ENCODE measurements at regions not wholly inside any gene's neighbourhood (a gene's known extent, or its start where the extent isn't known, plus 50 kb on each side); places are given as distances from the start of the nearest gene placed in this dataset.

- DNase-seq (ENCODE audit: low read depth) = no peak
Measured at GRCh38 chr9:88692827-88693226, 157.8 kb downstream of the NXNL2 start.

- DNase-seq (ENCODE audit: low read depth) = no peak
Measured at GRCh38 chr9:88694625-88695024, 159.6 kb downstream of the NXNL2 start.

- no peak for DNase-seq (ENCODE audit: low read depth)
Measured at GRCh38 chr9:88696501-88696900, 161.5 kb downstream of the NXNL2 start.

DNA sequence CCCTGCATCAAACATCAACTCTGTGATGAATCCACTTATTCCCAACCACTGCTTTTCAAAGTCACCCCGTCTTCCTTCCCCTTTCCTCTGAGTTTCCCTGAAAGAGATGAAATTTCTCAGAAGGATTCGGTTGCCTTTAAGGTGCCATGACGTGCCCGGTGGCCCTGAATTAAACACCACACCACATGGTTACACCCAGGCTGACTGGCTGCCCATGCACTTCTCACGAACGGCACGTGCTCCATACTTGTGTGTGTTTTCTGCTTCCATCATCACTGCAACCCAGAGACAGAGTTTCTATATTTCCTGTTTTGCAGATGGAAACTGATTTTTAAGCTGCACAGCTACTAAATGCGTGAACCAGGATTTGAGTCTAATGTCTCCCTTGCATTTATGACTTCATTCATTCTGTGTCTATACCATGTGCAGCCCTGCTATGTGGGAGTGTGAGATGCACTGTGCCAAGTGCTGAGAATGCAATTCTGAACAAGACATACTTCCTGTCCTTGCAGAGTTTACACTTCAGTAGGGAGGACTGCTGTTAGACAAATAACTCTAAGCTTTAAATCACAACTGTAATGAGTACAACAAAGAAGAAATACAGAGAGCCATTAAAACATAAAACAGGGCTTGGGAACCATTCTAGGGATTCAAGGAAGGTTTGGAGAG, 162.9 kb downstream of the NXNL2 start:
- no peak for DNase-seq (ENCODE audit: low read depth)

- no peak for DNase-seq (ENCODE audit: low read depth)
Measured at GRCh38 chr9:88702985-88703384, 168.0 kb downstream of the NXNL2 start.

DNA sequence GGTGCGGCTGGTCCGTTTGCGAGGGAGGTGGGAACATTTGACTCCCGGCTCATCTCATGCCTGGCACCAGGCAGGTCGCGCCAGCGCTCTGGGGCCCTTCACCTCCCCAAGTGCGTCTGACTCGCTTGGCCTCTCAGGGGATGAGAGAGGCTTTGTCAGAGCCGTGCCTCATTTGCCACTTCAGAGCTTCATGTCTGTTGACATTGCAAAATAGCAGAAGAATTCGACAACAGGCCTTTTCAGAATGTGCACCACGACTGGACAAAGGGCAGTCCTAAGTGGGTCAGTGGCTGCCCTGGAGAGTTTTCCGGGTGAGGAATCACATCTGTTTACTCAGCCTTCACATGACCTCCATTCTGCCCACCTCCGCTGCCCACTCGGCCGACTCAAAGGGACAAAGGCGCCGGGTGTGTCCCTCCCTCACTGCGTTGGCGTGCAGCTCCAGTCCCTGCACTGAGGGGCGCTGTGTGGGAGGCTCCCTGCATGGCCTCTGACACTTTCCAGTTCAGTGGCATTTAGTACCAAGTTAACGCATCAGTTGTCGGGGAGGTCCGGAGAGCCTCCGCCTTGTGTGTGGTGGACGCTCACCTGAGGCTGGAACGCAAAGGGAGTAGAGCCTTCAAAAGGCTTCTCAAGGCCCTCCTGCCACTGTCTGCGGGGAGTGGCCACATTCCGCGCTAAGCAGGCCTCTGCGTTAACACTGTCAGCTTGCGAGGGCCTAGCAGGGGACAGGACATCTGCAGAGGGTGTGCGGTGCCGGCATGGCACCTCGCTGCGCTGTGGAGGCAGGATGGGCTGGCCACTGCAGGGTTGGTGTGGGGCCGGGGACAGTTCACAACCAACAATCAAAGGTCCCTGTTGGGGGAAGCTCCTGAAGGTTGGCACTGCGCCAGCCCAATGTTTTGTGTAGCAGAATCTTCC, 171.5 kb downstream of the NXNL2 start:
- no peak for DNase-seq (ENCODE audit: low read depth)

DNA sequence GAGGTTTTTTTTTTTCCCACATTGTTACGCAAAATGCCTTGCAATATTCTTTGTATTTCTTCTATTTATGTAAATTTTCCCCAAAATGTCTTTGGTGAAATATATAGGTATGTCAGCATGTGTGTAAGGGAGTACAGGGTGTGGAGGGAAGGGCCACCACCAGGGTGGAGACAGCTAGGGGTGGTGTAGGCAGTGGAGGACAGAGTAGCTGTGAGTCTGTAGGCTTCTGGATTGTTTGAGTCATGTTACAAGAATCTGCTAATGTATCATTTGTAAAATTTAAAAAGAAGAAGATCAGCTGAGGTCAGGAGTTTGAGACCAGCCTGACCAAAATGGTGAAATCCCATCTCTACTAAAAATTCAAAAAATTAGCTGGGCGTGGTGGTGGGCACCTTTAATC, 175.5 kb downstream of the NXNL2 start:
- no peak for DNase-seq (ENCODE audit: low read depth)

GRCh38 chr9:88711719-88712118, 176.7 kb downstream of the NXNL2 start:
- DNase-seq (ENCODE audit: low read depth) = no peak

- no peak for DNase-seq (ENCODE audit: low read depth)
Measured at GRCh38 chr9:88712484-88712883, 177.5 kb downstream of the NXNL2 start.

- DNase-seq (ENCODE audit: low read depth) = no peak
Measured at GRCh38 chr9:88713010-88713409, 178.0 kb downstream of the NXNL2 start.

DNA sequence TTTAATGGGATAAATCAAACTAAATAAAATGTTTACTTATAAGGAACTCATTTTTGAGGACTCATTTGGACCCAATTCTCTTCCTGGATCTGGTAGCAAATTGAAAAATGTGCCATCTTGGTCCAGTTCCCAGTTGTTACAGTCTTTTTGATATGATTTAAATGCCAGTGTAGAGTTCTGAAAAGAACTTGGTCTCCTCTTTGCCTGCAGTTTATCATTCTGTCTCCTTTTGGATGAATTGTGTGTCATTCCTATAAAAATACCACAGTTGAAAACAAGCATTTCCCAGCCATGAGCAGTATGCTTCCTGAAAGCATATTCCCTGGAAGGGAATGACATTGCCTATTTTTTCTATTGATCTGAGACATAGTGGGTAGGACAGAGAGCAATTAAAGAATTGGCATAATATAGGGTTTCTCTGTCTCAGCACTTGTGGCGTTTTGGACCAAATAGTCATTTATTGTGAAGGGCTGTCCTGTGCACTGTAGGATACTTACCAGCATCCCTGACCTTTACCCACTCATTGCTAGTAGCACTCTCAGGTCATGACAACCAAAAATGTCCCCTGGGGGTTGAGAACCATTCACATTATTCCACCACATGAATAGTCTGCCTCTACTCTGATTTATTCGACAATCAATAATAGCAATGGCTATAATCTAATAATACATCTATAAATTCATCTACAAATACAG, 181.8 kb downstream of the NXNL2 start:
- DNase-seq (ENCODE audit: low read depth) = no peak

DNA sequence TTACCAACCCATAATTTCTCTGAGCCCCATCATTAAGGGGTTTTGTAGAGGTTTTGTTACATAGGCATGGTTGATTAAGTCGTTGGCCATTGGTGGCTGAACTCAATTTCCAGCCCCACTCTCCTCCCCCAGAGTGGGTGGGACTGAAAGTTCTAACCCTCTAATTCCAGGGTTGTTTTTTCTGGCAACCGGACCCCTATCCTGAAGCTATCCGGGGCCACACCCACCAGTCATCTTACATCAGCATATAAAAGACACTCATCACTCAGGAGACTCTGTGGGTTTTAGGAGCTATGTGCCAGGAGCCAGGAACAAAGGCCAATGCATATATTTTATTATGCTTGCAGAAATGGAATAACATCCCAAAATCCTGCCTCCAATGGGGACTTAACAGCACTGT, 186.0 kb downstream of the NXNL2 start:
- no peak for DNase-seq (ENCODE audit: low read depth)

- DNase-seq (ENCODE audit: low read depth) = no peak
Measured at GRCh38 chr9:88721495-88722279, 186.7 kb downstream of the NXNL2 start.

DNA sequence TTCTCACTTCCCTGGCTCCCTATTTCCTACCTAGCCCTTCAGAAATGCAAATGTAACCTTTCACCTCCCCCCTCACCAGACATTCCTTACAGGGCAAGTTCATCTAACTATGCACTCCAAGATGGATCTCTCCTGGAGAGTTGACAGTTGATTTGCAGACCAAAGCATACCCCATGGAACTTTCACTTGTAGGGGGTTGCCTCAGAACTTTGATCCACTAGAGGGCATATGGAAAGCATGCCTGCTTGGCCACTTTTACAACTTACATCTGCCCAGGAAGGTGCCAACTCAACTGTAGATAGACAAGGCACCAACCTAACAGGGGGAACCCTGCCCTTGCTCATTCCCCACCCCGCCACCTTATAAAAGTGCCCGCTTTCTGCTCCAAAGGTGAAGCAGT, 187.8 kb downstream of the NXNL2 start:
- DNase-seq (ENCODE audit: low read depth) = no peak

GRCh38 chr9:88723751-88724150, 188.8 kb downstream of the NXNL2 start:
- no peak for DNase-seq (ENCODE audit: low read depth)

- DNase-seq (ENCODE audit: low read depth) = no peak
Measured at GRCh38 chr9:88724331-88724730, 189.4 kb downstream of the NXNL2 start.

DNA sequence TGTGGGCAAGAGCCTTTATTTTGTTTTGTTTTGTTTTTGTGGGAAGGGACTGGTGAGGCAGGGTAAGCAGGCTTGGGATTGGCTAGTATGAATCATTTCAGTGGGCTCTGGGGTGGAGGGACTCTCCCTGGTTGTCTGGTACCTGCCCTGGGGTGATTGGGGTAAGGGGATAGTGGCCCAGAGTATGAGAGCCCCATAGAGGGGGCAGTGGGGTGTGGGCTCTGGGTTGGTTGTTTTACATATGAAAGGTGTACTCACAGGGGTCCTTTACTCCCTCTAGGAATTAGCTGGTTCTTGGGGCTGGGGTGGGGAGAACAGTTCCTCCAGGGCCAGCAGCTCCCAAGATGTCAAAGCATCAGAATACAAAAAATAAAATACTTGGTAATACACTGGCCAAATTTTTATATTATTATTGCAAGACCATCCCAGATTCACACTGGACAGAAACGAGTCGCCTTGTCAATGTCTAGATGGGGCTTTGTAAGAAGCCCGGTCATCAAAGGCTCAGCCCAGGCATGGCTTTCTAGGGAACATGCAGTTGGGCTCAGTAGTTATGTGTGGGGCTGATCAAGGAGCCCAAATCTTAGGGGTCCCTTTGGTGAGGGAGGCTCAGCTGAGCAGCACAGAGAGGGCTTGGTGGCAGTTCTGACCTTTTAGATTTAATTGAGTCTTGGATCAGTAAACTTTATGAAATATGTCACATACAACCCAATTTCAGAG, 190.5 kb downstream of the NXNL2 start:
- DNase-seq (ENCODE audit: low read depth) = no peak

DNA sequence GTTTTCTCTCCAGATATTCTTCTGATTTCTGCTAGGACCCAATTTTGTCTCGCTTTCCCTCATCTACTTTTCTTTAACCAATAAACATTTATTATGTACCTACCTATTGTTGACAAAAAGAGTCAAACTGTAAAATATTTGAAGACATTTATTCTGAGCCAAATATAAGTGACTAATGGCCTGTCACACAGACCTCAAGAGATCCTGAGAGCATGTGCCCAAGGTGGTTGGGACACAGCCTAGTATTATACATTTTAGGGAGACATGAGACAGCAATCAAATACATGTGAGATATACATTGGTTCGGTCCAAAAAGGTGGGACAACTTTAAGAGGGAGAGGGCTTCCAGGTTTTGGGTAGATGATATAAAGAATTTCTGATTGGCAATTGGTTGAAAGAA, 191.8 kb downstream of the NXNL2 start:
- no peak for DNase-seq (ENCODE audit: low read depth)

- no peak for DNase-seq (ENCODE audit: low read depth)
Measured at GRCh38 chr9:88730780-88731179, 195.8 kb downstream of the NXNL2 start.

GRCh38 chr9:88732128-88732527, 197.2 kb downstream of the NXNL2 start:
- no peak for DNase-seq (ENCODE audit: low read depth)

DNA sequence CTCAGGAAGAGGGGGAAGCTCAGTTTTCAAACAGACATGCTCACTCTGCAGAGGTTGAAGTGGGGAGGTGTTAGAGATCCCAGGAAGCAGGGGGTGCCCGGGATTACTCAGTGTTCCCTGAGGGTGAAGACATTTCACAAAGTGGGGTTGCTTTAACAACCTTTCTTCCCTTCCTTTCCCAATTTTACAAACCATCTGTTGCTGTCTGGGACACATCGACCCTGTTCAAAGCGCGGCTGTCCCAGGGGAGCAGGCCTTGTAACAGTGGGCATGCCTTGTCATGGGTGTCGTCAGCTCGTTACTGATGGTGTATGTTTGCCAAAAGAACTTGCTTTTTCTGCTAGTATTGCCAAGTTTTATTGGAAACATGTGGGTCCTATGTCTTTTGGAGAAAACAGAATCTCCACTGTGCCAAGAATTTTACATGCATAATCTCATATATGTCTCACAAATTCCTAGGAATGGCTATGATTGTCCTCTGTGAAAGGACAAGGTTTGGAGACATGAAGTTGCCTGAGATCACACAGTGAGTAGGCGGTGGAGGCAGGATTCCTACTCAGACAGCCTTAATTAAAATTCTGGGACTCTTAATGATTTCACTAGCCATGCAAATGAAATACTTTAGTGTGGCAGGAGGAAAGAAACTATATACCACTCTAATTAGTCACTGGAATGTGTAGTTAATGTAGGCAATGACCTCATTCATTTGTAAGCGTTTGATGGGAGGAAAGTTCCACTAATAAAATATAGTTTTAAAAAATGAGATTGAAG, 198.9 kb downstream of the NXNL2 start:
- DNase-seq (ENCODE audit: low read depth) = no peak

Data from GM04503 (cell line).